K562 (cell line): ENCODE measurements at regions not wholly inside any gene's neighbourhood (a gene's known extent, or its start where the extent isn't known, plus 50 kb on each side); places are given as distances from the start of the nearest gene placed in this dataset.

ENCODE experiments used
- ATAC-seq: fragments of 200-7000 bp; cut with Tn5 transposase; 3 replicates; pipeline ENCODE4 v1.9.1; 2020; ENCODE audit warnings: moderate library complexity
- BruUV-seq: library from RNA; stranded (reverse); fragments of 400-500 nt; replicated peaks from 2 replicates; lab custom pipeline; 2021; lab: Mats Ljungman, UMichigan
- CTCF ChIA-PET: fragments of 300-600 bp; formaldehyde crosslinking; extraction: SDS; loops from one replicate; lab custom pipeline; 2021; ENCODE audit warnings: low intra/inter-chr PET ratio; lab: Yijun Ruan, JAX
- POLR2A ChIA-PET: fragments of 300-600, 350-650 bp; sonication (Branson Sonifier 250); formaldehyde crosslinking; extraction: SDS; loops from one replicate; lab custom pipeline; 2021; ENCODE audit warnings: antibody characterized with exemption, inconsistent platforms; lab: Yijun Ruan, JAX
- DNase-seq, 4 experiments: peaks; one replicate each; pipeline versions ENCODE4 v3.0.0 to v3.0.0-alpha.2; 2011 to 2018; ENCODE audit warnings: low spot score in 3 of 4, mixed read lengths in 3 of 4; ENCODE audit errors: extremely low read depth in 1 of 4
- FAIRE-seq: peaks from 2 replicates; lab custom pipeline; 2011; peaks lifted over from hg19 to GRCh38; lab: Jason Lieb, UNC
- H2AFZ ChIP-seq: 2 replicates; pipeline ENCODE4 v1.6.0; 2011; ENCODE audit warnings: low read depth, low read length, control low read depth, inconsistent platforms
- H3K27ac ChIP-seq: fragments of 200-600 bp; 3 replicates; pipeline ENCODE4 v1.8.0; 2011; ENCODE audit warnings: low read depth, mild to moderate bottlenecking, control low read depth, inconsistent platforms, low read length, moderate library complexity, mixed read lengths; ENCODE audit errors: extremely low read depth
- H3K27me3 ChIP-seq, 2 experiments: fragments of 300-600 bp in 1 of 2; 2 replicates in 1 of 2; 3 replicates in 1 of 2; pipeline versions ENCODE4 v1.6.0 to v1.8.0; 2011; ENCODE audit warnings: inconsistent platforms in 2 of 2, low read length in 2 of 2, mild to moderate bottlenecking in 1 of 2, mixed read lengths in 1 of 2, moderate library complexity in 1 of 2; ENCODE audit not compliant: control insufficient read depth in 2 of 2, insufficient read depth in 2 of 2
- H3K36me3 ChIP-seq: fragments of 300-600 bp; 3 replicates; pipeline ENCODE4 v1.8.0; 2011; ENCODE audit warnings: mild to moderate bottlenecking, low read length, inconsistent platforms; ENCODE audit not compliant: control insufficient read depth, insufficient read depth
- H3K4me1 ChIP-seq, 2 experiments: fragments of 200-600 bp in 1 of 2; replicated peaks in 1 of 2; 2 replicates in 1 of 2; 3 replicates in 1 of 2; pipeline versions ENCODE4 v1.5.1 to v1.8.0; 2011; ENCODE audit warnings: inconsistent platforms in 2 of 2, low read length in 2 of 2, mild to moderate bottlenecking in 1 of 2, mixed read lengths in 1 of 2, moderate library complexity in 1 of 2; ENCODE audit not compliant: control insufficient read depth in 2 of 2, insufficient read depth in 2 of 2
- H3K4me2 ChIP-seq: 2 replicates; pipeline ENCODE4 v1.6.1; 2011; ENCODE audit warnings: low read length, control low read depth, inconsistent platforms, mixed read lengths; ENCODE audit not compliant: insufficient read depth
- H3K4me3 ChIP-seq: fragments of 200-600 bp; sonication (generic), shearing (Covaris generic); 2 replicates; pipeline ENCODE4 v1.5.1; 2016; ENCODE audit warnings: control low read depth, inconsistent platforms
- H3K79me2 ChIP-seq: fragments of 200-600 bp; 3 replicates; pipeline ENCODE4 v1.8.0; 2011; ENCODE audit warnings: low read length, inconsistent platforms; ENCODE audit not compliant: control insufficient read depth, insufficient read depth
- H3K9ac ChIP-seq, 2 experiments: 2 replicates each; pipeline versions ENCODE4 v1.6.0 to v1.6.1; 2011; ENCODE audit warnings: low read depth in 2 of 2, low read length in 2 of 2, control low read depth in 1 of 2, inconsistent platforms in 1 of 2, mild to moderate bottlenecking in 1 of 2, mixed read lengths in 1 of 2; ENCODE audit not compliant: insufficient read depth in 1 of 2
- H3K9me1 ChIP-seq: one replicate; pipeline ENCODE4 v1.6.0; 2011; ENCODE audit warnings: inconsistent platforms, mild to moderate bottlenecking, low read length, moderate library complexity; ENCODE audit not compliant: control insufficient read depth, insufficient read depth
- H3K9me3 ChIP-seq: replicated peaks from 2 replicates; pipeline ENCODE4 v1.5.1; 2011; ENCODE audit warnings: low read depth, low read length, inconsistent platforms; ENCODE audit not compliant: control insufficient read depth, insufficient read depth
- H4K20me1 ChIP-seq: replicated peaks from 2 replicates; pipeline ENCODE4 v1.6.1; 2011; ENCODE audit warnings: low read length, inconsistent platforms, mixed read lengths; ENCODE audit not compliant: control insufficient read depth, insufficient read depth
- EHMT2 ChIP-seq: fragments of 450-650 bp; IDR thresholded peaks from 2 replicates; pipeline ENCODE4 v1.6.1; 2018; ENCODE audit warnings: antibody characterized with exemption
- GATAD2B ChIP-seq: fragments of 450-650 bp; IDR thresholded peaks from 2 replicates; pipeline ENCODE4 v1.6.1; 2017; ENCODE audit warnings: mild to moderate bottlenecking, borderline replicate concordance
- MCM2 ChIP-seq: fragments of 450-650 bp; IDR thresholded peaks from 2 replicates; pipeline ENCODE4 v1.6.1; 2017; ENCODE audit warnings: low read depth, mild to moderate bottlenecking
- MYBL2 ChIP-seq, 2 experiments: fragments of 450-650 bp in 1 of 2; sonication (generic) in 1 of 2; formaldehyde crosslinking in 1 of 2; IDR thresholded peaks; 2 replicates each; pipeline versions ENCODE4 v1.6.1 to v1.8.1; 2017 to 2022; ENCODE audit warnings: borderline replicate concordance in 1 of 2, inconsistent platforms in 1 of 2, low read depth in 1 of 2, mild to moderate bottlenecking in 1 of 2, missing genetic modification reagents in 1 of 2, moderate library complexity in 1 of 2
- OTX1 ChIP-seq: fragments of 450-650 bp; formaldehyde crosslinking; IDR thresholded peaks from 2 replicates; pipeline ENCODE4 v1.4.0; 2022; ENCODE audit warnings: mild to moderate bottlenecking
- PHF8 ChIP-seq: fragments of 200-600 bp; sonication (generic); IDR thresholded peaks from 2 replicates; pipeline ENCODE4 v1.6.1; 2012; ENCODE audit warnings: mixed run types, mild to moderate bottlenecking, inconsistent platforms, low read length, moderate library complexity, borderline replicate concordance
- RHOXF2B ChIP-seq: fragments of 250-450 bp; sonication (Bioruptor Pico); conservative IDR thresholded peaks from 2 replicates; pipeline ENCODE4 v1.5.1; 2021
- TFE3 ChIP-seq: fragments of 450-650 bp; formaldehyde crosslinking; IDR thresholded peaks from 2 replicates; pipeline ENCODE4 v1.4.0; 2020; ENCODE audit warnings: mild to moderate bottlenecking, mixed read lengths
- ZBTB7A ChIP-seq: IDR thresholded peaks from 2 replicates; pipeline ENCODE4 v1.6.1; 2011; ENCODE audit warnings: low read depth, mild to moderate bottlenecking, low read length, moderate library complexity, borderline replicate concordance; ENCODE audit not compliant: control insufficient read depth
- ZFP36 ChIP-seq: fragments of 150-350 bp; IDR thresholded peaks from 2 replicates; pipeline ENCODE4 v1.6.1; 2018; ENCODE audit warnings: low read length, low read depth; ENCODE audit not compliant: partially characterized antibody
- WGBS: fragments of 100-300 bp; shearing (Covaris generic); methylation state at CpG from one replicate; pipeline ENCODE4 v1.1.6; 2016; ENCODE audit warnings: low coverage, mixed read lengths; ENCODE audit not compliant: insufficient coverage; ENCODE audit errors: missing lambda C conversion rate; 5-methylcytosine and 5-hydroxymethylcytosine counted together
- in situ Hi-C: fragments of 300-500 bp; cut with MboI; formaldehyde crosslinking; loops from 4 replicates; pipeline ENCODE4 v1.15.0; 2018; ENCODE audit warnings: inconsistent platforms, mixed read lengths
- intact Hi-C: fragments of 100-400 bp; cut with micrococcal nuclease; formaldehyde crosslinking; loops from 2 replicates; pipeline ENCODE4 v1.14.2; 2022

GRCh38 chrX:107560980-107561379 lies 67.3 kb upstream of the PRPS1 start:
- no peak for TF ChIP-seq ZFP36
- no peak for TF ChIP-seq OTX1 (CRISPR knock-in tag)
- TF ChIP-seq TFE3: no peak
- TF ChIP-seq ZBTB7A: no peak
- TF ChIP-seq MCM2: no peak
- TF ChIP-seq GATAD2B: no peak
- no peak for TF ChIP-seq EHMT2
- TF ChIP-seq RHOXF2B (CRISPR knock-in tag): no peak
- no peak for TF ChIP-seq MYBL2 (IDR thresholded peaks at IDR 0.05; ENCODE audit: low read depth)
- TF ChIP-seq MYBL2 (CRISPR knock-in tag; IDR thresholded peaks at IDR 0.05; ENCODE audit: borderline replicate concordance): no peak
- no peak for TF ChIP-seq PHF8
- POLR2A ChIA-PET: interaction anchor here (0.8 to 1.8 kb wide), 2 partner anchors 10 to 75 kb away, joined by 3 to 4 read pairs; no protein-coding TSS in a partner anchor

More at GRCh38 chrX:107560980-107561379, 67.3 kb upstream of the PRPS1 start:
- no peaks in the 10 kb centered on the region for H4K20me1 ChIP-seq
- H3K4me1 ChIP-seq: no peaks in the 10 kb centered on the region; a peak in 1 of 5 replicates
- no peaks in the 10 kb centered on the region for H3K9me3 ChIP-seq
- H3K27ac ChIP-seq: no peak overlapping the region
- no peak overlapping the region for H2AFZ ChIP-seq
- H3K79me2 ChIP-seq: no peaks in the 10 kb centered on the region
- WGBS: 5% methylated on average over 4 of the region's 4 CpGs
- intact Hi-C loops: no loop called here
- ATAC-seq (no peak), FAIRE-seq (no peak), DNase-seq (no peak)
- H3K9ac ChIP-seq: no peak overlapping the region
- H3K27me3 ChIP-seq: peaks cover 0 to 6% of the 10 kb centered on the region in 2 experiments; a peak in 2 of 5 replicates
- no TSS peak for BruUV-seq
- no peak overlapping the region for H3K4me2 ChIP-seq
- no peaks in the 10 kb centered on the region for H3K9me1 ChIP-seq
- H3K4me3 ChIP-seq: no peak overlapping the region
- CTCF ChIA-PET: no interaction called here
- in situ Hi-C loops: no loop called here
- no peaks in the 10 kb centered on the region for H3K36me3 ChIP-seq
